ENCODE measurements at regions not wholly inside any gene's neighbourhood (a gene's known extent, or its start where the extent isn't known, plus 50 kb on each side); places are given as distances from the start of the nearest gene placed in this dataset.

GRCh38 chr14:24692382-24693352, 58.7 kb upstream of the GZMB start:
- DNase-seq: no peak

- peak; percentile 22 for DNase-seq
These were observed 56.5 kb upstream of the GZMB start for GRCh38 chr14:24690492-24690891.

- DNase-seq: no peak
These were observed 54.2 kb upstream of the GZMB start for GRCh38 chr14:24688030-24688658.
